Upper lobe of right lung (tissue), 1 donor: ENCODE measurements at regions not wholly inside any gene's neighbourhood (a gene's known extent, or its start where the extent isn't known, plus 50 kb on each side); places are given as distances from the start of the nearest gene placed in this dataset.
"Not testable (repeated sequence)": the region's sequence is repeated elsewhere in the genome, so short reads cannot be mapped to it uniquely, and the experiment has no call there.

Experiments
- ATAC-seq: fragments of 200-7000 bp; cut with Tn5 transposase; one replicate; pipeline ENCODE4 v1.9.1; 2020; ENCODE audit warnings: mild to moderate bottlenecking, moderate library complexity
- DNase-seq: peaks from one replicate; pipeline ENCODE4 v3.0.0-alpha.2; 2020
- H3K27ac ChIP-seq: fragments of 200-600 bp; one replicate; pipeline ENCODE4 v1.8.0; 2022
- H3K27me3 ChIP-seq: fragments of 200-600 bp; one replicate; pipeline ENCODE4 v1.8.0; 2022; ENCODE audit warnings: mild to moderate bottlenecking
- H3K36me3 ChIP-seq: fragments of 200-600 bp; one replicate; pipeline ENCODE4 v1.8.0; 2022
- H3K4me1 ChIP-seq: fragments of 200-600 bp; one replicate; pipeline ENCODE4 v1.8.0; 2022
- H3K4me3 ChIP-seq: fragments of 200-600 bp; one replicate; pipeline ENCODE4 v1.8.0; 2022; ENCODE audit warnings: mild to moderate bottlenecking
- H3K9me3 ChIP-seq: fragments of 200-600 bp; one replicate; pipeline ENCODE4 v1.8.0; 2022
- intact Hi-C: fragments of 100-400 bp; cut with DNase I; formaldehyde crosslinking; loops from one replicate; pipeline ENCODE4 v1.11.0; 2022
- TF ChIP-seq, protein P1 (sequence below): fragments of 200-600 bp; IDR thresholded peaks from one replicate; pipeline ENCODE4 v1.8.0; 2022; ENCODE audit warnings: antibody characterized with exemption
- donor health status: DM: no; HTN: yes; CAD: no; lungs with severe emphysema.

GRCh38 chr14:50027816-50028215, 88.6 kb downstream of the VCPKMT start:
- H3K4me1 ChIP-seq = no peaks in the 10 kb centered on the region
- no peak overlapping the region for H3K27ac ChIP-seq
- H3K4me3 ChIP-seq = no peak overlapping the region
- DNase-seq (no peak), ATAC-seq (no peak)
- H3K27me3 ChIP-seq = no peaks in the 10 kb centered on the region
- no peaks in the 10 kb centered on the region for H3K36me3 ChIP-seq
- H3K9me3 ChIP-seq = no peaks in the 10 kb centered on the region
- TF ChIP-seq, protein P1, sequence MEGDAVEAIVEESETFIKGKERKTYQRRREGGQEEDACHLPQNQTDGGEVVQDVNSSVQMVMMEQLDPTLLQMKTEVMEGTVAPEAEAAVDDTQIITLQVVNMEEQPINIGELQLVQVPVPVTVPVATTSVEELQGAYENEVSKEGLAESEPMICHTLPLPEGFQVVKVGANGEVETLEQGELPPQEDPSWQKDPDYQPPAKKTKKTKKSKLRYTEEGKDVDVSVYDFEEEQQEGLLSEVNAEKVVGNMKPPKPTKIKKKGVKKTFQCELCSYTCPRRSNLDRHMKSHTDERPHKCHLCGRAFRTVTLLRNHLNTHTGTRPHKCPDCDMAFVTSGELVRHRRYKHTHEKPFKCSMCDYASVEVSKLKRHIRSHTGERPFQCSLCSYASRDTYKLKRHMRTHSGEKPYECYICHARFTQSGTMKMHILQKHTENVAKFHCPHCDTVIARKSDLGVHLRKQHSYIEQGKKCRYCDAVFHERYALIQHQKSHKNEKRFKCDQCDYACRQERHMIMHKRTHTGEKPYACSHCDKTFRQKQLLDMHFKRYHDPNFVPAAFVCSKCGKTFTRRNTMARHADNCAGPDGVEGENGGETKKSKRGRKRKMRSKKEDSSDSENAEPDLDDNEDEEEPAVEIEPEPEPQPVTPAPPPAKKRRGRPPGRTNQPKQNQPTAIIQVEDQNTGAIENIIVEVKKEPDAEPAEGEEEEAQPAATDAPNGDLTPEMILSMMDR = no peak
- intact Hi-C loops = no loop called here

DNA sequence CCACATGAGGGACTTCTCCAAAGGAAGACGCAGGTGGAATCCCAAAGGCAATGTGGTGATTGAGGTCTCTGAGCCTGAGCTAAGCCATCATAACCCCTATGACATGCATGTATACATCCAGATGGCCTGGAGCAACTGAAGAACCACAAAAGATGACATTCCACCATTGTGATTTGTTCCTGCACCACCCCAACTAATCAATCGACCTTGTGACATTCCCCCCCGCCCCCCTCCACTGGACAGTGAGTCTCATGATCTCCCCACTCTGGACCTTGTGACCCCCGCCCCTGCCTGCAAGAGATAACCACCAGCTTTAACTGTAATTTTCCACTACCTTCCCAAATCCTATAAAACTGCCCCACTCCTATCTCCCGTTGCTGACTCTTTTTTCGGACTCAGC, 87.9 kb downstream of the VCPKMT start:
- TF ChIP-seq, protein P1 = no peak
- no peak for ATAC-seq

GRCh38 chr14:50030036-50030435, 86.3 kb downstream of the VCPKMT start:
- Histone ChIP-seq H3K36me3 (no peaks in the 10 kb centered on the region), H3K4me3 (no peak overlapping the region), H3K27me3 (no peaks in the 10 kb centered on the region), H3K9me3 (no peaks in the 10 kb centered on the region), H3K4me1 (no peaks in the 10 kb centered on the region), H3K27ac (no peak overlapping the region)
- DNase-seq (no peak), ATAC-seq (peak; percentile 50)
- TF ChIP-seq, protein P1 = no peak
- intact Hi-C loops = no loop called here

More for the DNA sequence above, 87.9 kb downstream of the VCPKMT start:
- Histone ChIP-seq H3K4me1 (no peaks in the 10 kb centered on the region), H3K9me3 (no peaks in the 10 kb centered on the region), H3K4me3 (no peak overlapping the region), H3K27ac (no peak overlapping the region), H3K36me3 (no peaks in the 10 kb centered on the region), H3K27me3 (no peaks in the 10 kb centered on the region)
- DNase-seq = no peak
- intact Hi-C loops = no loop called here

- H3K27me3 ChIP-seq, H3K9me3 ChIP-seq, ATAC-seq, H3K4me1 ChIP-seq, H3K27ac ChIP-seq, DNase-seq, H3K4me3 ChIP-seq, intact Hi-C loops, H3K36me3 ChIP-seq: not testable (repeated sequence)
Measured at GRCh38 chr14:50030911-50031310, 85.5 kb downstream of the VCPKMT start.

DNA sequence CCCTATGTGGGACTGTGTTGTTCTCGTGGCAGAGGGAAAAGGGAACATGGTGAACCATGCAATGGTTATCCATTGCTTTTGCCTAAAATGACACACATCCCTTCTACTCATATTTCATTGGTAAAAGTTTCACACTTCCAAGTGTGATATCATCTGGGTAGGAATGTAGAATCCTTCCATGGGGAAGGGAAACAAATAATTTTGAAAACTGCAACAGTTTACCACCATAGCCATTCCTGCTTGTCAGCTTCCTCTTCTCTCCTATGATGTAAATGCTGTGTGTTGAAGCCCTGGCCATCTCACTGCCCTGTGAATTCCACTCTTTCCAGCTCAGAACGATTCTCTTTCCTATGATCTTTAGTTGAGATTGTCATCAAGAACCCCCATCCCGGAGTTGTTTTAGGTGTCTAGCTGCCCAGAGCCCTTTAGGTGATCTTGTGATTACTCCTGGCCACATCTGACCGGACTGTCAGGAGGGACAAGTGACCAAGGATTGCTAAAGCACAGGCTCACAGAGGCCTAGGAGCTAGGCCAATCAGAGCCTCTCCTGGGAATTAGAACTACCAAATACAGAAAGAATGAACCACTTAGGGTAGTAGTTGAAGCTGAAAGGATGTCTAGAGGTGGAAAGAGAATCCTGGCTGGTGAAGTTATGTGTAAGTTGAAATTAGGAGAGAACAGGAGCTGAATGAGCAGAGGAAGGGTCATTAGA, 84.6 kb downstream of the VCPKMT start:
- Histone ChIP-seq H3K27me3 (no peaks in the 10 kb centered on the region), H3K36me3 (no peaks in the 10 kb centered on the region), H3K4me1 (no peaks in the 10 kb centered on the region), H3K9me3 (no peaks in the 10 kb centered on the region), H3K27ac (no peak overlapping the region), H3K4me3 (no peak overlapping the region)
- TF ChIP-seq, protein P1 = no peak
- intact Hi-C loops = no loop called here
- DNase-seq (no peak), ATAC-seq (peak; percentile 47)

DNA sequence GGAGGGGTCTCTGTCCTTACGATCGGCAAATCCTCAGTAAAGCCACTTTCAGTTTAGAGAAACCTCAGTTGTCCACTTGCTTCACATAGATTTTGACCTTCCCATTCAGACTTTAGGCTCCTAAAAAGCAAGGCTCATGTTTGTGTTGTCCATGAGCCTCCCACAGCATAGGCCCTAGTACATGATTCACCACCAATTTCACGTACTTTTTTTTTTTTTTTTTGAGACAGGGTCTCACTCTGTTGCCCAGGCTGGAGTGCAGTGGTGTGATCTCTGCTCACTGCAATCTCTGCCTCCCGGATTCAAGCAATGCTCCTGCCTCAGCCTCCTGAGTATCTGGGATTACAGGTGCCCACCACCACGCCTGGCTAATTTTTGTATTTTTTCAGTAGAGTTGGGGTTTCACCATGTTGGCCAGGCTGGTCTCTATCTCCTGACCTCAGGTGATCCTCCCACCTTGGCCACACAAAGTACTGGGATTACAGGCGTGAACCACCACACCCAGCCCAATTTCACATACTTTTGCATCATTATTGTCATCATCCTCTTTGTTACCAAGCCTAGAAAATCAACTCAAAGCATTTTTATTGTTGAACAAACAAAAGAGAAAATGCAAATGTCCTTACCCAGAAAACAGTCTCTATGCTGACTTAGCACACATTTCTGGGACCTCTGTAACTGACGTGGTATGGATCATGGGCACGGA, 83.8 kb downstream of the VCPKMT start:
- DNase-seq, intact Hi-C loops, H3K27ac ChIP-seq, H3K4me1 ChIP-seq, H3K4me3 ChIP-seq, ATAC-seq, H3K9me3 ChIP-seq, H3K27me3 ChIP-seq, H3K36me3 ChIP-seq: not testable (repeated sequence)
